ENCODE measurements at regions not wholly inside any gene's neighbourhood (a gene's known extent, or its start where the extent isn't known, plus 50 kb on each side); places are given as distances from the start of the nearest gene placed in this dataset.

GRCh38 chr5:111995701-111996100 is 238.7 kb upstream of the NREP start:
- no peak for TF ChIP-seq CTCF (IDR thresholded peaks at IDR 0.05; ENCODE audit: extremely low read depth in 1 of 2, insufficient read depth in 1 of 2, low read depth in 1 of 2, low read length in 2 of 2)
- no peak for TF ChIP-seq POLR2AphosphoS5 (IDR thresholded peaks at IDR 0.05; ENCODE audit: insufficient read depth, low read depth, low read length)
